MM.1S (cell line): ENCODE measurements at regions not wholly inside any gene's neighbourhood (a gene's known extent, or its start where the extent isn't known, plus 50 kb on each side); places are given as distances from the start of the nearest gene placed in this dataset.

ENCODE experiments used
- DNase-seq: peaks from one replicate; pipeline ENCODE4 v3.0.0-alpha.2; 2015
- H2AFZ ChIP-seq: fragments of 300-600 bp; sonication (generic); 2 replicates; pipeline ENCODE4 v1.6.0; 2016; ENCODE audit warnings: antibody characterized with exemption, low read length
- H3F3A ChIP-seq: fragments of 300-600 bp; sonication (generic); 2 replicates; pipeline ENCODE4 v1.6.1; 2016; ENCODE audit warnings: mild to moderate bottlenecking, antibody characterized with exemption, low read length, moderate library complexity, mixed read lengths; ENCODE audit not compliant: insufficient read depth
- H3K27ac ChIP-seq: fragments of 300-600 bp; sonication (generic); 2 replicates; pipeline ENCODE4 v1.5.1; 2016; ENCODE audit warnings: mild to moderate bottlenecking, low read length
- H3K27me3 ChIP-seq: fragments of 300-600 bp; sonication (generic); replicated peaks from 2 replicates; pipeline ENCODE4 v1.6.0; 2016; ENCODE audit warnings: low read length; ENCODE audit not compliant: insufficient read depth
- H3K36me3 ChIP-seq: fragments of 300-600 bp; sonication (generic); replicated peaks from 2 replicates; pipeline ENCODE4 v1.6.1; 2016; ENCODE audit warnings: mild to moderate bottlenecking, low read length, mixed read lengths; ENCODE audit not compliant: insufficient read depth
- H3K4me1 ChIP-seq: fragments of 300-600 bp; sonication (generic); 2 replicates; pipeline ENCODE4 v1.6.1; 2016; ENCODE audit warnings: low read length, mixed read lengths
- H3K4me2 ChIP-seq: fragments of 300-600 bp; sonication (generic); 2 replicates; pipeline ENCODE4 v1.6.0; 2016; ENCODE audit warnings: low read depth, low read length
- H3K4me3 ChIP-seq: fragments of 300-600 bp; sonication (generic); 2 replicates; pipeline ENCODE4 v1.5.1; 2016; ENCODE audit warnings: low read length, mixed read lengths
- H3K79me2 ChIP-seq: fragments of 300-600 bp; sonication (generic); 2 replicates; pipeline ENCODE4 v1.6.1; 2016; ENCODE audit warnings: mixed run types, low read length, mixed read lengths
- H3K9ac ChIP-seq: fragments of 300-600 bp; sonication (generic); 2 replicates; pipeline ENCODE4 v1.6.1; 2016; ENCODE audit warnings: low read length, mixed read lengths
- H3K9me2 ChIP-seq: fragments of 300-600 bp; sonication (generic); replicated peaks from 2 replicates; pipeline ENCODE4 v1.6.1; 2016; ENCODE audit warnings: mild to moderate bottlenecking, low read length, mixed read lengths; ENCODE audit not compliant: insufficient read depth
- H3K9me3 ChIP-seq: fragments of 300-600 bp; sonication (generic); replicated peaks from 2 replicates; pipeline ENCODE4 v1.6.1; 2016; ENCODE audit warnings: mild to moderate bottlenecking, low read length, mixed read lengths; ENCODE audit not compliant: insufficient read depth
- H4K20me1 ChIP-seq: fragments of 300-600 bp; sonication (generic); 2 replicates; pipeline ENCODE4 v1.6.1; 2016; ENCODE audit warnings: mild to moderate bottlenecking, low read length, moderate library complexity, mixed read lengths; ENCODE audit not compliant: insufficient read depth
- EZH2 ChIP-seq: fragments of 300-600 bp; sonication (generic); optimal IDR thresholded peaks from 2 replicates; pipeline ENCODE3; 2017; ENCODE audit warnings: low read depth, mild to moderate bottlenecking, antibody characterized with exemption, low read length, mixed read lengths
- EZH2phosphoT487 ChIP-seq: fragments of 300-600 bp; sonication (generic); IDR thresholded peaks from 2 replicates; pipeline ENCODE4 v1.6.1; 2018; ENCODE audit warnings: antibody characterized with exemption, low read length
- TF ChIP-seq, protein P1 (sequence below): fragments of 300-600 bp; sonication (generic); IDR thresholded peaks from 2 replicates; pipeline ENCODE4 v1.5.1; 2016; ENCODE audit warnings: antibody characterized with exemption, low read length, mixed read lengths

DNA sequence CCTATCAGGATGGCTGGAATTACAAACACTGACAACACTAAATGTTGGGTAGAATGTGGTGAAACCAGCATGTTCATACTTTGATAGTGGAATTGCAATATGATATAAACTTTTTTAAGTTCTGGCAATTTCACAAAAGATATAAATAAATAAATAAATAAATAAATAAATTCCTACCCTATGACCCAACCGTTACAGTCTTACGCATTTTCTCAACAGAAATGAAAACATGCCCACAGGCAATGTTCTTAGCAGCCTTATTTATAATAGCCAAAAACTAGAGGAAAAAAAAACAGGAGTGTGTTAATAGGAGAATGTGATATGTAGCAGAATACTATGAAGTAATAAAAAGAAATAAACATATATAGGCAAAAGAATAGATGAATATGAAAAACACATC lies 318.9 kb downstream of the IPMK start:
- H3K4me2 ChIP-seq: no peak overlapping the region
- no peak for TF ChIP-seq EZH2
- TF ChIP-seq EZH2phosphoT487: no peak
- TF ChIP-seq, protein P1, sequence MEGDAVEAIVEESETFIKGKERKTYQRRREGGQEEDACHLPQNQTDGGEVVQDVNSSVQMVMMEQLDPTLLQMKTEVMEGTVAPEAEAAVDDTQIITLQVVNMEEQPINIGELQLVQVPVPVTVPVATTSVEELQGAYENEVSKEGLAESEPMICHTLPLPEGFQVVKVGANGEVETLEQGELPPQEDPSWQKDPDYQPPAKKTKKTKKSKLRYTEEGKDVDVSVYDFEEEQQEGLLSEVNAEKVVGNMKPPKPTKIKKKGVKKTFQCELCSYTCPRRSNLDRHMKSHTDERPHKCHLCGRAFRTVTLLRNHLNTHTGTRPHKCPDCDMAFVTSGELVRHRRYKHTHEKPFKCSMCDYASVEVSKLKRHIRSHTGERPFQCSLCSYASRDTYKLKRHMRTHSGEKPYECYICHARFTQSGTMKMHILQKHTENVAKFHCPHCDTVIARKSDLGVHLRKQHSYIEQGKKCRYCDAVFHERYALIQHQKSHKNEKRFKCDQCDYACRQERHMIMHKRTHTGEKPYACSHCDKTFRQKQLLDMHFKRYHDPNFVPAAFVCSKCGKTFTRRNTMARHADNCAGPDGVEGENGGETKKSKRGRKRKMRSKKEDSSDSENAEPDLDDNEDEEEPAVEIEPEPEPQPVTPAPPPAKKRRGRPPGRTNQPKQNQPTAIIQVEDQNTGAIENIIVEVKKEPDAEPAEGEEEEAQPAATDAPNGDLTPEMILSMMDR: no peak

DNA sequence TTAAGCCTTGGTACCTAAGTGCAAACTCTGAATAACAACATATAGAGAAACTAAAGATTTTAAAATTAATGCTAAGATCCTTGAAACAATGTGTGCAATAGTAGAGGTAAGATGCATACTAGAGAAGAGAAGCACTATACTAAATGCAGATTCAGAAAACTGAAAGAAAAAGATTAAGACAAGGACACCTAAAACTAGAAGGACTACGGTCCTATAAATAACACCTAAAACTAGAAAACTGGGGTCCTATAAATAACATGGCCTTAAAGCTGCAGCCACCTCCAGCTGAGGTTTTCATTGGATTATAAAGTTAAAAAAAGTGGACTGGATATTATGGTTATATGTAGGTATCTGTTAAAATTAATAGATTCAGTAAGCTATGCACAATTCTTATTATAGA lies 320.9 kb downstream of the IPMK start:
- DNase-seq: peak; percentile 72
- Histone ChIP-seq H3K9me2 (no peaks in the 10 kb centered on the region), H3K4me2 (peak overlapping the region; percentile 64), H3F3A (peaks cover 22% of the 10 kb centered on the region), H3K79me2 (0 out of 2 replicates have a peak, but pooled peaks cover 3% of the 10 kb centered on the region), H3K27me3 (no peaks in the 10 kb centered on the region), H3K9ac (peak overlapping the region; percentile 28; the same call in 1 of the 2 replicates), H2AFZ (peak overlapping the region; percentile 33), H3K4me3 (peak overlapping the region; percentile 39), H3K9me3 (no peaks in the 10 kb centered on the region), H4K20me1 (no peaks in the 10 kb centered on the region), H3K27ac (peak overlapping the region; percentile 70; the same call in 1 of the 2 replicates), H3K4me1 (peaks cover 23% of the 10 kb centered on the region), H3K36me3 (no peaks in the 10 kb centered on the region)
- TF ChIP-seq, protein P1: no peak
- TF ChIP-seq EZH2phosphoT487 (no peak), EZH2 (no peak)

More for the DNA sequence above, 318.9 kb downstream of the IPMK start:
- Histone ChIP-seq H3K27me3 (no peaks in the 10 kb centered on the region), H2AFZ (no peak overlapping the region), H3K9me3 (no peaks in the 10 kb centered on the region), H3K9me2 (no peaks in the 10 kb centered on the region), H3K4me3 (no peak overlapping the region), H3K4me1 (peaks cover 23% of the 10 kb centered on the region), H4K20me1 (no peaks in the 10 kb centered on the region), H3K79me2 (0 out of 2 replicates have a peak, but pooled peaks cover 3% of the 10 kb centered on the region), H3K36me3 (no peaks in the 10 kb centered on the region), H3F3A (peaks cover 22% of the 10 kb centered on the region), H3K27ac (no peak overlapping the region), H3K9ac (no peak overlapping the region)
- no peak for DNase-seq

DNA sequence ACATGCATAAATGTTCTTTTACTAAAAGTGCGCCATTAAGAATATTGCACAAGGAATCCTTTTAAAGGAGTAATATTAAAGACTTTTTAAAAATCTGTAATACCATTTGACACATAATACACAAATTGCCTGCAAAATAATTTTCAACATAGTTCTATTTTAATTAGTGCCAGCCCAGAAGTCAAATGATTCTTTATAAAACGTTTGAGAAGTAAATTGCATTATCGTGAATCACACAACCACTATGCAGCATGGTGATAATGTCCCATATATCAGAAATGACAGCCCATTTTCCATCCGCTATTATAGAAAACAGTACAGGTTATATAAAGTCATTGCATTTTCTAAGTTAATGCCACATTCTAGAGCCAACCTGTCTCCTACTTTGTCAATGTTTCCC lies 324.0 kb downstream of the IPMK start:
- H3F3A ChIP-seq: peaks cover 22% of the 10 kb centered on the region
- H3K9me2 ChIP-seq: no peaks in the 10 kb centered on the region
- no peak for TF ChIP-seq EZH2phosphoT487
- H3K36me3 ChIP-seq: no peaks in the 10 kb centered on the region
- no peak for DNase-seq
- 0 out of 2 replicates have a peak, but pooled peaks cover 3% of the 10 kb centered on the region for H3K79me2 ChIP-seq
- no peak overlapping the region for H3K27ac ChIP-seq
- H3K27me3 ChIP-seq: no peaks in the 10 kb centered on the region
- no peak overlapping the region for H2AFZ ChIP-seq
- H3K4me2 ChIP-seq: no peak overlapping the region
- H3K9me3 ChIP-seq: no peaks in the 10 kb centered on the region
- H3K4me1 ChIP-seq: peaks cover 23% of the 10 kb centered on the region
- no peak overlapping the region for H3K9ac ChIP-seq
- no peak overlapping the region for H3K4me3 ChIP-seq
- no peaks in the 10 kb centered on the region for H4K20me1 ChIP-seq

DNA sequence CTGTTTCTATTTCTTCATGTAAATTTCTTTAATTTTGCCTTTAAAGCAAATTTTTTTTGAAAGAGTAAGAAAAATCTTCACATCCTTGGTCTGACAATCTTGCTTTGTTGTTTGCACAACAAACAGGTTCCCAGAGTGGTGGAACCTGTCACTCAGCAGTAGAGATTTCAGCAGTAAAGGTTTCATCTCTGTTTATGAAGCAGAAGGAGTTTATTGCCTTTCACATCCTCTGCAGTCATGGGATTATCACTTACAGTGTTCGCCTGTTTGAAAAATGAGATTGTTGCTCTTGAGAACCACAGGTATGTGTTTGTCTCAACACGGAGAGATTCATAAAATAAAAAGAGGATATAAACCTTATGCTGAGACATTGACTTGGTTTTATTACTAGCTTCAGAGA lies 342.6 kb downstream of the IPMK start:
- Histone ChIP-seq H3F3A (peaks cover 14% of the 10 kb centered on the region), H3K4me2 (peak overlapping the region; percentile 1; the same call in 1 of the 2 replicates), H3K4me3 (no peak overlapping the region), H3K9me2 (no peaks in the 10 kb centered on the region), H3K4me1 (peaks cover 15% of the 10 kb centered on the region), H3K27me3 (no peaks in the 10 kb centered on the region), H3K9ac (no peak overlapping the region), H3K36me3 (no peaks in the 10 kb centered on the region), H4K20me1 (no peaks in the 10 kb centered on the region), H3K79me2 (no peaks in the 10 kb centered on the region), H2AFZ (no peak overlapping the region), H3K9me3 (no peaks in the 10 kb centered on the region), H3K27ac (peak overlapping the region; percentile 20; the same call in 1 of the 2 replicates)
- TF ChIP-seq EZH2: no peak
- no peak for TF ChIP-seq EZH2phosphoT487
- TF ChIP-seq, protein P1: no peak
- DNase-seq: peak; percentile 31
